IPS-18a (cell line): ENCODE measurements at regions not wholly inside any gene's neighbourhood (a gene's known extent, or its start where the extent isn't known, plus 50 kb on each side); places are given as distances from the start of the nearest gene placed in this dataset.
"Not testable (repeated sequence)": the region's sequence is repeated elsewhere in the genome, so short reads cannot be mapped to it uniquely, and the experiment has no call there.

Experiments
- H3K27ac ChIP-seq: one replicate; pipeline ENCODE4 v1.5.1; 2013; ENCODE audit warnings: low read length
- H3K27me3 ChIP-seq: one replicate; pipeline ENCODE4 v1.6.1; 2013; ENCODE audit warnings: mild to moderate bottlenecking, low read length; ENCODE audit not compliant: control insufficient read depth, insufficient read depth
- H3K36me3 ChIP-seq: one replicate; pipeline ENCODE4 v1.6.1; 2013; ENCODE audit warnings: low read depth, low read length; ENCODE audit not compliant: control insufficient read depth
- H3K4me1 ChIP-seq: one replicate; pipeline ENCODE4 v1.6.1; 2013; ENCODE audit warnings: low read depth, low read length; ENCODE audit not compliant: control insufficient read depth
- H3K4me3 ChIP-seq: one replicate; pipeline ENCODE4 v1.5.1; 2013; ENCODE audit warnings: low read length
- H3K9ac ChIP-seq: one replicate; pipeline ENCODE4 v1.6.1; 2013; ENCODE audit warnings: mild to moderate bottlenecking, low read length, moderate library complexity
- H3K9me3 ChIP-seq: one replicate; pipeline ENCODE4 v1.6.1; 2013; ENCODE audit warnings: low read depth, low read length; ENCODE audit not compliant: control insufficient read depth

DNA sequence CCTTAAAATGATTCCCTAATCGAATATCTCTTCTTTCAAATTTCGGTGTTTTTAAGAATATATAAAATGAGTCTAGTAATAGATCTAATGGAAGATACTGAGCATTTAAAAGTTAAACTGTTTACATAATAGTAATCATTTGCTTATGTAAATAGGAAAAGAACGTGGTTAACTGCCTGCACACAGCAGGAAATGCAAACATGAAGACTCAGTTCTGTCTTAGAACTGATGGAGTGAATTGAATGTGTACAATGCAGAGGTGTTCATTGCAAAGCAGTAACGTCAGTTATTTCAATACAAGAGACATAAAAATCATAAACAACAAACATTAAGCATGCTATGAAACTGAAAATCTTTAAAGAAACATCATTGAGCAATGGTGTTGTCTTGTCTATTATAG lies 359.4 kb upstream of the ADAMTS5 start:
- no peak overlapping the region for H3K4me3 ChIP-seq
- H3K27ac ChIP-seq, result no peak overlapping the region
- no peaks in the 10 kb centered on the region for H3K36me3 ChIP-seq
- H3K4me1 ChIP-seq, result no peaks in the 10 kb centered on the region
- no peak overlapping the region for H3K9ac ChIP-seq
- H3K9me3 ChIP-seq, result no peaks in the 10 kb centered on the region
- H3K27me3 ChIP-seq, result no peaks in the 10 kb centered on the region

DNA sequence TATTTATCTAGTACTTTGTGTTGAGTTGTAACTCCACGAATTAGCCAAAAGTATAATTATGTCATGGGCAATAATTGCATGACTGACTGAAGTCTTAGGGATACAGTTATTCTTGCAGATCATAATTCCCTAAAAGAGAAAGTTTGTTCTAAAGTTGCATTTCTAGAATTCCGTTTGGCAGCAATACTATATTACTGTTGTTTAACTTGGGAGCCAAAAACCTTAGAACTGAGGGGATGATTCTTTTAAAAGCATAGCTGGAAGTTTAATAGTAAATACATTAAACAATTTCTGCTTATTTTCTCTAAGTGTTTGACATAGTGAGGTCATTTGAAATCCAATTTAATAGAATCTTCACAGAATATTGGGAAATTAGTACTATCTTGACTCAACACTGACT lies 356.4 kb upstream of the ADAMTS5 start:
- Histone ChIP-seq H3K27me3 (no peaks in the 10 kb centered on the region), H3K27ac (no peak overlapping the region), H3K4me3 (no peak overlapping the region), H3K36me3 (no peaks in the 10 kb centered on the region), H3K9ac (no peak overlapping the region), H3K4me1 (no peaks in the 10 kb centered on the region), H3K9me3 (no peaks in the 10 kb centered on the region)

GRCh38 chr21:27321791-27322190 lies 354.9 kb upstream of the ADAMTS5 start:
- no peak overlapping the region for H3K27ac ChIP-seq
- H3K4me1 ChIP-seq, result no peaks in the 10 kb centered on the region
- no peaks in the 10 kb centered on the region for H3K36me3 ChIP-seq
- no peak overlapping the region for H3K4me3 ChIP-seq
- no peak overlapping the region for H3K9ac ChIP-seq
- H3K9me3 ChIP-seq, result no peaks in the 10 kb centered on the region
- no peaks in the 10 kb centered on the region for H3K27me3 ChIP-seq

DNA sequence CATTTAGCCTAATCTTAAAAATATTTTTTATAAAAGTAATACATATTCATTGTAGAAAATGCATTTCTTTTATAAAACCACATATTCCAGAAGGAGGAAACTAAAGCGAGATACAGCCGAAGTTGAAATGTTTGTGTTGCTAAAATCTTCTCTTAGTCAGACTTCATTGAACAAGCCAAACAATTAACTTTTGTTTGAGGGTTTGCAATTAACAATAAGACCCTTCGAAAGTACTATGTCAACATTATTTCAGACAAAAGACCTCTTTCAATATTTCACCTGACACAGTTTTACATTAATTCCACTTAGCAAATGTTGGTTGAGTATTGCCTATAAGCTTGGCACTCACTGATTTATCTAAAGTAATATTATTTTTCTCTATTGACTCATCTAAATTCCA lies 354.0 kb upstream of the ADAMTS5 start:
- Histone ChIP-seq H3K9ac (no peak overlapping the region), H3K9me3 (no peaks in the 10 kb centered on the region), H3K4me3 (no peak overlapping the region), H3K36me3 (no peaks in the 10 kb centered on the region), H3K4me1 (no peaks in the 10 kb centered on the region), H3K27ac (no peak overlapping the region), H3K27me3 (no peaks in the 10 kb centered on the region)

DNA sequence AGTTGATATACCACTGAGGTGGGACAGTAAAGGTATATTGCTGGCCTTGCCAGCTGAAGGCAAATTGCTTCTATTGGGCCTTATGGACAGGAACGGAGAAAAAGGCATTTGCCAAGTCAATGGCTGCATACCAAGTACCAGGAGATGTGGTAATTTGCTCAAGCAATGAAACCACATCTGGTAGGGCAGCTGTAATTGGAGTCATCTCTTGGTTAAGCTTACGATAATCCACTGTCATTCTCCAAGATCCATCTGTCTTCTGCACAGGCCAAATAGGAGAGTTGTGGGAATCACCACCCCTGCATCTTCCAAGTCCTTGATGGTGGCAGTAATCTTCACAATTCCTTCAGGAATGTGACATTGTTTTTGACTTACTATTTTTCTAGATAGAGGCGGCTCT lies 350.7 kb upstream of the ADAMTS5 start:
- H3K36me3 ChIP-seq, H3K4me1 ChIP-seq, H3K27ac ChIP-seq, H3K4me3 ChIP-seq, H3K27me3 ChIP-seq, H3K9me3 ChIP-seq, H3K9ac ChIP-seq: not testable (repeated sequence)

DNA sequence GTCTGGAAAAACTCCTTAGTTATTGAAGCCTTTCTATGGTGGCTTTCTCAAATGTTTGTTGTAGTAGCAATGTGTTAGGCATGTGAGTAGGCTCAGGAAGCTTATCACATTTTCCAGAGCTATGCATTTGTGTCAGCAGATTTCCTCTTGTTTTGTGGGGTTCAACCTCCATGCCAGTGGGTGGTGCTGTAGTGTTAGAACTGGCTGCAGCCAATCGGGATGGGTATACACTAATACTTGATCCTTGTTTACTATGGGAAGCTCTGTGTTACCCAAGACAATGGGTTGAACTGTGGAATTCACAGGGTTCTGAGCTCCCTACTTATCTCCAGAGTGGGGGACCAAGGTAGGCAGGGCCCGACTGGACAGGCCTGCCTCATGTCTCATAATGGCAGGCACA lies 348.5 kb upstream of the ADAMTS5 start:
- no peak overlapping the region for H3K9ac ChIP-seq
- H3K27ac ChIP-seq, result no peak overlapping the region
- H3K36me3 ChIP-seq, result no peaks in the 10 kb centered on the region
- H3K9me3 ChIP-seq, result no peaks in the 10 kb centered on the region
- H3K27me3 ChIP-seq, result no peaks in the 10 kb centered on the region
- no peaks in the 10 kb centered on the region for H3K4me1 ChIP-seq
- no peak overlapping the region for H3K4me3 ChIP-seq

- no peaks in the 10 kb centered on the region for H3K27me3 ChIP-seq
- no peaks in the 10 kb centered on the region for H3K9me3 ChIP-seq
- H3K27ac ChIP-seq, result no peak overlapping the region
- H3K9ac ChIP-seq, result no peak overlapping the region
- no peaks in the 10 kb centered on the region for H3K4me1 ChIP-seq
- no peaks in the 10 kb centered on the region for H3K36me3 ChIP-seq
- no peak overlapping the region for H3K4me3 ChIP-seq
Measured at GRCh38 chr21:27314131-27314530, 347.2 kb upstream of the ADAMTS5 start.

- no peaks in the 10 kb centered on the region for H3K27me3 ChIP-seq
- no peaks in the 10 kb centered on the region for H3K9me3 ChIP-seq
- H3K9ac ChIP-seq, result no peak overlapping the region
- no peaks in the 10 kb centered on the region for H3K36me3 ChIP-seq
- no peak overlapping the region for H3K4me3 ChIP-seq
- H3K4me1 ChIP-seq, result no peaks in the 10 kb centered on the region
- H3K27ac ChIP-seq, result no peak overlapping the region
Measured at GRCh38 chr21:27306791-27307775, 340.2 kb upstream of the ADAMTS5 start.

DNA sequence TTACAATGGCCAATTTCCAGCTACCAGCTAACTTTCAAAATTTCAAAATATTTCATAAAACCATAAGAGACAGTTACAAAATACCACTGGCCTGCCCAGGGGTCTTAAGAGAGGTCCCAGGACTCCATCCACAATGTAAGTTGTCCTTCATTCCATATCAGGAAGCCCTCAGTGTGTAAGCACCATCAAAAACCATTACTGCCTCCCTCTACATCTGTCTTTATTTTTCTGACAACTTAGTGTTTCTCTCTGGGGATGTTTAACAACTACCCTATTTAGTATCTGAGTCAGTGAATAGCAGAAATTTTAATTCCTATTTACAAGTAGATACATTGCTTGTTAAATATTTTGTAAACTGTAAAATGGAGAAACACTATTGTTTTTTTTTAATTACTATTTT lies 339.3 kb upstream of the ADAMTS5 start:
- no peak overlapping the region for H3K4me3 ChIP-seq
- H3K9ac ChIP-seq, result no peak overlapping the region
- H3K27me3 ChIP-seq, result no peaks in the 10 kb centered on the region
- no peaks in the 10 kb centered on the region for H3K36me3 ChIP-seq
- H3K27ac ChIP-seq, result no peak overlapping the region
- no peaks in the 10 kb centered on the region for H3K4me1 ChIP-seq
- H3K9me3 ChIP-seq, result no peaks in the 10 kb centered on the region

GRCh38 chr21:27301220-27301619 lies 334.3 kb upstream of the ADAMTS5 start:
- no peak overlapping the region for H3K27ac ChIP-seq
- no peaks in the 10 kb centered on the region for H3K4me1 ChIP-seq
- H3K36me3 ChIP-seq, result no peaks in the 10 kb centered on the region

GRCh38 chr21:27300770-27301169 lies 333.9 kb upstream of the ADAMTS5 start:
- no peaks in the 10 kb centered on the region for H3K9me3 ChIP-seq
- no peaks in the 10 kb centered on the region for H3K4me1 ChIP-seq
- no peak overlapping the region for H3K27ac ChIP-seq

More at GRCh38 chr21:27301220-27301619, 334.3 kb upstream of the ADAMTS5 start:
- no peaks in the 10 kb centered on the region for H3K9me3 ChIP-seq
- no peak overlapping the region for H3K4me3 ChIP-seq
- H3K27me3 ChIP-seq, result no peaks in the 10 kb centered on the region
- H3K9ac ChIP-seq, result no peak overlapping the region

DNA sequence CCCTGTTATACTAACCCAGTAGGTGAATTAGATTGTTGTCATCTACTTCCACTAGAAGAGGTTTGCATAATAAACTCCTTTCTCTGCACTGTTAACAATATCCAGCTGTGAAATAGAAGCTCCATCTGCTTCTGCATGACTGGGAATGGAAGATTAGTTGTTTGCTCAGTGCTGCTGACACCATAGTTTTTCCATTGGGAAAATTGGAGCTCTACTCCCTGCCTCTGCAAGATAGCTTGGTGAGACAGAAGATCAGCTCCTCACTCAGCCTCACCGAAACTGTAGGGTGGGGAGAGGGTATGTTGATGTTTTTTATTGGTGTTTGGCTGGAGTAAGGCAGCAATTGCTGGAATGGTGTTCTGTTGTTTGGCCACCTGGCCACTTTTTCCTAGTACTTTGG lies 331.6 kb upstream of the ADAMTS5 start:
- Histone ChIP-seq H3K27ac (no peak overlapping the region), H3K36me3 (no peaks in the 10 kb centered on the region), H3K27me3 (no peaks in the 10 kb centered on the region), H3K4me3 (no peak overlapping the region), H3K4me1 (no peaks in the 10 kb centered on the region), H3K9ac (no peak overlapping the region), H3K9me3 (no peaks in the 10 kb centered on the region)

More at GRCh38 chr21:27300770-27301169, 333.9 kb upstream of the ADAMTS5 start:
- H3K36me3 ChIP-seq, result no peaks in the 10 kb centered on the region
- no peaks in the 10 kb centered on the region for H3K27me3 ChIP-seq
- no peak overlapping the region for H3K4me3 ChIP-seq
- no peak overlapping the region for H3K9ac ChIP-seq
